ENCODE measurements at regions not wholly inside any gene's neighbourhood (a gene's known extent, or its start where the extent isn't known, plus 50 kb on each side); places are given as distances from the start of the nearest gene placed in this dataset.

- no peaks in the 10 kb centered on the region for H3K9me3 ChIP-seq (ENCODE audit: low read depth)
- no peak overlapping the region for H3K4me3 ChIP-seq
- no peaks in the 10 kb centered on the region for H4K20me1 ChIP-seq (ENCODE audit: insufficient read depth, poor library complexity, severe bottlenecking)
- H3K27ac ChIP-seq, result no peak overlapping the region
- H3K9me2 ChIP-seq (replicated peaks; ENCODE audit: insufficient read depth), result no peaks in the 10 kb centered on the region
- DNase-seq (ENCODE audit: low spot score), result no peak
- H3K27me3 ChIP-seq, result no peaks in the 10 kb centered on the region
- no peaks in the 10 kb centered on the region for H3K4me1 ChIP-seq (ENCODE audit: insufficient read depth)
- no peaks in the 10 kb centered on the region for H3K36me3 ChIP-seq (replicated peaks; ENCODE audit: insufficient read depth, low read depth)
- no peak overlapping the region for H3K4me2 ChIP-seq
- TF ChIP-seq CTCF (IDR thresholded peaks at IDR 0.05; ENCODE audit: poor library complexity) (no peak), EZH2phosphoT487 (IDR thresholded peaks at IDR 0.05; ENCODE audit: low read depth, severe bottlenecking, unreplicated experiment) (no peak), EZH2 (IDR thresholded peaks at IDR 0.05; ENCODE audit: borderline replicate concordance) (no peak)
- H3K79me2 ChIP-seq, result no peaks in the 10 kb centered on the region
- H2AFZ ChIP-seq, result no peak overlapping the region
These were observed 636.1 kb downstream of the ARAP2 start for GRCh38 chr4:35608205-35608604.

GRCh38 chr4:35614120-35614519, 630.2 kb downstream of the ARAP2 start:
- H3K4me1 ChIP-seq (ENCODE audit: insufficient read depth), result no peaks in the 10 kb centered on the region
- no peak overlapping the region for H3K27ac ChIP-seq
- 65% methylated on average over 2 of the region's 2 CpGs for WGBS (ENCODE audit: low lambda C conversion rate, missing lambda C conversion rate)
- no peak for DNase-seq (ENCODE audit: low spot score)
- H3K4me3 ChIP-seq, result no peak overlapping the region
- no peaks in the 10 kb centered on the region for H3K9me2 ChIP-seq (replicated peaks; ENCODE audit: insufficient read depth)
- H2AFZ ChIP-seq, result no peak overlapping the region
- no peaks in the 10 kb centered on the region for H3K27me3 ChIP-seq
- H3K79me2 ChIP-seq, result no peaks in the 10 kb centered on the region
- no peaks in the 10 kb centered on the region for H3K9me3 ChIP-seq (ENCODE audit: low read depth)
- no peaks in the 10 kb centered on the region for H4K20me1 ChIP-seq (ENCODE audit: insufficient read depth, poor library complexity, severe bottlenecking)
- TF ChIP-seq EZH2phosphoT487 (IDR thresholded peaks at IDR 0.05; ENCODE audit: low read depth, severe bottlenecking, unreplicated experiment) (no peak), EZH2 (IDR thresholded peaks at IDR 0.05; ENCODE audit: borderline replicate concordance) (no peak), CTCF (IDR thresholded peaks at IDR 0.05; ENCODE audit: poor library complexity) (no peak)
- H3K36me3 ChIP-seq (replicated peaks; ENCODE audit: insufficient read depth, low read depth), result no peaks in the 10 kb centered on the region
- no peak overlapping the region for H3K4me2 ChIP-seq

- no peak for DNase-seq (ENCODE audit: low spot score)
- H2AFZ ChIP-seq, result no peak overlapping the region
- TF ChIP-seq CTCF (IDR thresholded peaks at IDR 0.05; ENCODE audit: poor library complexity) (no peak), EZH2phosphoT487 (IDR thresholded peaks at IDR 0.05; ENCODE audit: low read depth, severe bottlenecking, unreplicated experiment) (no peak), EZH2 (IDR thresholded peaks at IDR 0.05; ENCODE audit: borderline replicate concordance) (no peak)
- H3K27ac ChIP-seq, result no peak overlapping the region
- H3K4me2 ChIP-seq, result no peak overlapping the region
- 81% methylated on average over 3 of the region's 3 CpGs for WGBS (ENCODE audit: low lambda C conversion rate, missing lambda C conversion rate)
- H3K36me3 ChIP-seq (replicated peaks; ENCODE audit: insufficient read depth, low read depth), result no peaks in the 10 kb centered on the region
- H3K9me3 ChIP-seq (ENCODE audit: low read depth), result no peaks in the 10 kb centered on the region
- no peaks in the 10 kb centered on the region for H3K27me3 ChIP-seq
- H3K9me2 ChIP-seq (replicated peaks; ENCODE audit: insufficient read depth), result no peaks in the 10 kb centered on the region
- H3K79me2 ChIP-seq, result no peaks in the 10 kb centered on the region
- H4K20me1 ChIP-seq (ENCODE audit: insufficient read depth, poor library complexity, severe bottlenecking), result no peaks in the 10 kb centered on the region
- H3K4me1 ChIP-seq (ENCODE audit: insufficient read depth), result no peaks in the 10 kb centered on the region
- no peak overlapping the region for H3K4me3 ChIP-seq
These were observed 604.4 kb downstream of the ARAP2 start for GRCh38 chr4:35639929-35640328.

- DNase-seq (ENCODE audit: low spot score), result no peak
- Histone ChIP-seq H3K36me3 (replicated peaks; ENCODE audit: insufficient read depth, low read depth) (no peaks in the 10 kb centered on the region), H3K4me1 (ENCODE audit: insufficient read depth) (no peaks in the 10 kb centered on the region), H3K4me3 (no peak overlapping the region), H2AFZ (no peak overlapping the region), H4K20me1 (ENCODE audit: insufficient read depth, poor library complexity, severe bottlenecking) (no peaks in the 10 kb centered on the region), H3K27me3 (no peaks in the 10 kb centered on the region), H3K9me2 (replicated peaks; ENCODE audit: insufficient read depth) (no peaks in the 10 kb centered on the region), H3K79me2 (no peaks in the 10 kb centered on the region), H3K27ac (no peak overlapping the region), H3K4me2 (no peak overlapping the region), H3K9me3 (ENCODE audit: low read depth) (no peaks in the 10 kb centered on the region)
- no peak for TF ChIP-seq CTCF (IDR thresholded peaks at IDR 0.05; ENCODE audit: poor library complexity)
- no peak for TF ChIP-seq EZH2phosphoT487 (IDR thresholded peaks at IDR 0.05; ENCODE audit: low read depth, severe bottlenecking, unreplicated experiment)
- TF ChIP-seq EZH2 (IDR thresholded peaks at IDR 0.05; ENCODE audit: borderline replicate concordance), result no peak
These were observed 600.7 kb downstream of the ARAP2 start for GRCh38 chr4:35643661-35644060.
